Fibroblast of gingiva (primary cell): ENCODE measurements at regions not wholly inside any gene's neighbourhood (a gene's known extent, or its start where the extent isn't known, plus 50 kb on each side); places are given as distances from the start of the nearest gene placed in this dataset.
A peak's percentile ranks its signal among the peaks of the same experiment; 100 is the strongest.

Source experiments
- DNase-seq: peaks from one replicate; pipeline ENCODE4 v3.0.0-alpha.2; 2011; ENCODE audit warnings: low read depth

DNA sequence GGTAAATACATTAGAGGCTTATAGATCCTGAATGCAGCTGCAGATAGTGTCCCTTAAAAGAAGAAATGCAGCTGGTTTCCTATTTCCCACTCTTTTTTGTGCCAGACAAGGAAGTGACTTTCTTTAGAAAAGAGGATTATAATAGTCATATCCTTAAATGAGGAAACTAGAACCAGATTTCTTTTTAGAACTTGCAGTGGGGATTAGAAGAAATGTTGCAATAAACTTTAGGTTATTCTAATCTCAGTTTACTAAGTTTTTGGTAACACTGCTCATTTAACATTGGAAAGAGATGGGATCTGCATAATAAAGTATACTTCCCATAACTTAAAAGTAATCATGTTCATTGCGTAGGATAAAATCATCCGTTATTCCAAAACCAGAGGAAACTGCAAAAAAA lies 101.9 kb downstream of the SLIT2 start:
- DNase-seq, result no peak

- no peak for DNase-seq
Observed at GRCh38 chr4:20354120-20354519, 102.4 kb downstream of the SLIT2 start.

GRCh38 chr4:20356565-20356964 lies 104.9 kb downstream of the SLIT2 start:
- no peak for DNase-seq

DNA sequence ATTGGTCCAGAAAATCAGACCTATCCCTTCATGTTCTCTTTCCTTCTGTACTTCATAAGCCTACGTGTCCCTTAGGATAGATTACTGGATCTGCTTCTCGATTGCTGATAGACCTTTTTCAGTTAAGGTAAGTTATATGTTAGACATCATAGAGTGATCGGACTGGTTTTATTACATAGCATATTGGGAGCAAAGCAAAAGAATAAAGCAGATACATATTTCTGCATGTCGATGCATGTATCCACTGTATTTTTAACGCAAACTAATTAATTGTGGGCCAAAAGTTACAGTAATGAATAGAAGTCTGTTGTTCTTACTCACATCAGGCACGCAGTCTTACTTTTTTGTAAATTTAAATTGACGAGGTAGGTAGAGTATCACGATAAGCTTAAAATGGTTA lies 106.4 kb downstream of the SLIT2 start:
- DNase-seq, result no peak

GRCh38 chr4:20359692-20360091 lies 108.0 kb downstream of the SLIT2 start:
- no peak for DNase-seq

GRCh38 chr4:20362148-20362547 lies 110.4 kb downstream of the SLIT2 start:
- DNase-seq, result no peak

DNA sequence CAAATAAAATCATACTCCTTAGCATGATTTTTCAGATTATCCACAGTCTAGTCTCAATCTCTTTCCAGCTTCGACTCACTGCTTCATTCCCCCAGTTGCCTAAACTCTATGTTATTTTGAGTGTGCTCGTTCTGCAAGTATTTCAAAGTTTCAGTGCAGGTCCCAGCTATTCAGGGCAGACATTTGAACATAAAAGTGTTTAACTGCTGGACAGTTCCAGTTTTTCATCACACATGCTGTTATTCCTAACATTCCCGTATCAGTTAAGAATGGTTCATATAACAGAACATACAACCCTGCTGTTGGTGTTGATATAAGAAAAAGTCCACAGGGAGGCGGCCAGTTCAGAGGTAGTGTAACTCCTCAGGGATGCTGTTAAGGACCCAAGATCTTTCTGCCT lies 113.3 kb downstream of the SLIT2 start:
- no peak for DNase-seq

DNA sequence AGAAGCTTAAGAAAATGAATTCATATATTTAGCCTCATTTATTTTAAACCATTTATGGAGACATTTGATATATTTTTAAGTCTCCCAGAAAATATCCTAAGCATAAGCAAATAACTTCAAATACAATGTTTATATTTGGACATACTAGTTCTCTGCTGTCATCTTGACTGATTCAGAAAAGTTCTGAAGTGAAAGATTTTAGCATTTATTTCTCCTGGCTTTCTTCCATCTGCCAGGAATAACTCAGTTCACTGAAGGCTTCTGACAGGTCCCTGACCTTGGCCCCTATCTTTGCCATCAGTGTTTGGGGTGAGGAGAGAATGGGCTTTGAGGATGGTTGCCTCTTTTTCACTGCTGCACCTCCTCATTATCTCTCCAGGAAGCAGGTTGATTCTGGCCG lies 115.7 kb downstream of the SLIT2 start:
- no peak for DNase-seq

- DNase-seq, result peak; percentile 71
Observed at GRCh38 chr4:20368926-20369325, 117.2 kb downstream of the SLIT2 start.

DNA sequence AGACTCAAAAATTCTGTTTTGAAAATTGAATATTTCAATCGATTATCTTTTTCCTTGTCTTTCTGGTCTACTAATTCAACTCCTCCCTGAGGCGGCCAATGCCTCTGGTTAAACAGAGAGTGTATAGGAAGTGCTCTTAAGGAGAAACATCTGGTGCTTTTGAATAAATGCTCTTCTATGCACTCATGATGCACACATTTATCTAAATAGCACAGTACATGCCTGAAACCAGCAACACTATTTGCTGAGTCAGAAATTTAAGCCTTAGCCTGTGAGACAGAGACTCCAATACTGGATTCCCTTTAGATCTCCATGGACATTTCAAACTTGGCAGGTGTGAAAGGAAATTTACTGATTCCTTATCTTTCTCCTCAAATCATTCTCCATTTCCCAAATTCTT lies 118.6 kb downstream of the SLIT2 start:
- peak; percentile 32 for DNase-seq

DNA sequence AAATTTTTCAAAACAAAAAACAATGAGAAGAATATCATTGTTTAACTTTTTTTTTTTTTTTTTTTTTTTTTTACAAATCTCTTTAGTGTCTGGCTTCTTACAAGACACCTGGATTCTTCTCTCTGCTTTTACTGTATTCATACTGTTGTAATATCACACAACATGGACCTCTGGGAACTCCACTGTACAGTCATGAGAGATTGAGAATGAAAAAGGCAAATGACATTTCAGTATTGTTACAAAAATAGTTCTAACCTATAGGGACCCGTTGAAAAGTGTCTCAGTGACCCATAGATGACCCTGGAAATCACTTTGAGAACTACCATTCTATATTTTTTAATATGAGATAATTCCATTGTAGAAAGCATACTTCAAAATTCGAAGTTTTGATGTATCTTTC lies 124.4 kb downstream of the SLIT2 start:
- DNase-seq, result no peak

GRCh38 chr4:20378181-20378580 lies 126.5 kb downstream of the SLIT2 start:
- DNase-seq, result peak; percentile 49

- no peak for DNase-seq
Observed at GRCh38 chr4:20381005-20381404, 129.3 kb downstream of the SLIT2 start.

DNA sequence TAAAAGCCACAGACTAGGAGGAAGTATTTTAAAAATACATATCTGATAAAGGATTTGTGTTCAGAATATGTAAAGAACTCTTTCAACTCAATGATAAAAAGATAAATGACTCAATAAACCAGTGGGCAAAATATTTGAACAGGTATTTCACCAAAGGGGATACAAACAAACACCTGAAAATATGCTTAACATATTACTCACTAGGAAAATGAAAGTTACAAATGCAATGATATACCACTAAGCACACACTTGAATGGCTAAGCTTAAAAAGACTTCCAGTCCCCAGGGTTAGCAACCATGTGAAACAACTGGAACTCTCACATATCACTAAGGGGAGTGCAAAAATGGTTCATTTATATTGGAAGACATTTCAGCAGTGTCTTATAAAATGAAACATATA lies 131.6 kb downstream of the SLIT2 start:
- DNase-seq, result no peak

GRCh38 chr4:20383969-20384368 lies 132.3 kb downstream of the SLIT2 start:
- DNase-seq, result no peak

- DNase-seq, result no peak
Observed at GRCh38 chr4:20384456-20384855, 132.8 kb downstream of the SLIT2 start.

GRCh38 chr4:20386001-20386740 lies 134.5 kb downstream of the SLIT2 start:
- no peak for DNase-seq

DNA sequence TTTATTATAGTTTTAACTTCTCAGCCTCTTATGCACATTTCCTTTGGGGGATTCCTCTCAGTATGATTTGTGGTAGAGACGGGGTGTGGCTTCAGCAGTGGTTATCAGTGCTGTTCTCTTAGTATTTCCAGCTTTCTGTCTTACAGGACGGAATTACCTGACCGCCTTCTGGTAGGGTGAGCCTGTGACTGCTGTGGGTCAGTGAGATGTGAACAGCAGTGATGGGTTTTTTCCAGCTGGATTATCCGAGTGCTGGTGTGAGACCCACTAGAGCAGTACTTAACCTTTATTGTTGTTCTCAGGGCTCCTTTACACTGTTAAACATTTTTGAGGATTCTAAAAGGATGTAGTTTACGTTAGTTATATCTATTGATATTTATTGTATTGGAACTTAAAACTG lies 135.2 kb downstream of the SLIT2 start:
- no peak for DNase-seq

GRCh38 chr4:20391198-20391597 lies 139.5 kb downstream of the SLIT2 start:
- peak; percentile 74 for DNase-seq

- DNase-seq, result no peak
Observed at GRCh38 chr4:20391912-20392311, 140.2 kb downstream of the SLIT2 start.

- DNase-seq, result no peak
Observed at GRCh38 chr4:20393486-20394100, 141.9 kb downstream of the SLIT2 start.

GRCh38 chr4:20394512-20394911 lies 142.8 kb downstream of the SLIT2 start:
- no peak for DNase-seq

DNA sequence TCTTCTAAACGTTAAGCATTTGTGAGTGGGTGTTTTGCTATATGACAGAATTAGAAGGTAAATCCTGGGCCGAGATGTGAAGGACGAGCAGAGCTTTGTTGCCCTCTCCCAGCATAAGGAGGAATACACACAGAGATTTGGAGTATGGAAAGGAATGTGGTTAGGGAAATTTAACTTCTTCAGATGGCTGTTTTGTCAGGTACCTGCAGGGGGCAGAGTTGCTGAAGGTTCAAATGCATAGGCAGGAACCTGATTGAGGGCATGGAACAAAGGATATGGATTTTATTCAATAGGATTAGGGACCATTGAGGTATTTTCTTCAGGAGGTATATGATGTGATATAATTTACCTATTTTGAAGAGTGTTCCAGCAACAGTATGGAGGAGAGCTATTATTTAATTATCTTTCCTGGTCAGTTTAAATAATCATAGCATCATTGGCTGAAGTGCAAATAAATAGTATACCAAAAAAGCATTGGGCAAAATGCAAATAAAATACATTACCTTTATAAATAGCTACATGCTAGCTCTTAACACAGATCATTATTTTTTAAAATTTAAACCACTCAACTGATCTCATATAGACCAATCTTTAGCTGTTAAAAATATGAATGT lies 143.6 kb downstream of the SLIT2 start:
- peak; percentile 12 for DNase-seq

DNA sequence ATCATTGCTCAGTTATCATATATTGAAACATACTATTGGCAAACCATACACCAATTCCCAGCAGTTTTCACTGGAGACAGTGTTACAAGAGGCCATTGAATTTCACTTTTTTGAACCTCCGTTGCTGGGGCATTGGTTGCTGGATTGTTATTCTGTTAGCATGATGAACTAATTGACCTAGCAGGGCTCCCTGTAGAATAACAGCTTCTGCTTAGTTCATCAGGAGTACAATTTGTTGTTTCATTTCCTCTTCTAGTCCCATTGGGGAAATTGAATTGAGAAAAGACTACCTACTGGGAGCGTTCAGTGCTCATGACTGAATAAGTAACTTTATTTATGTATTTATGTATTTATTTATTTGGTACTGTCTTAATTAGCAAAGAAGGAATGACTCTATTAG lies 151.6 kb downstream of the SLIT2 start:
- DNase-seq, result no peak
